Epithelial cell of esophagus (primary cell): ENCODE measurements at regions not wholly inside any gene's neighbourhood (a gene's known extent, or its start where the extent isn't known, plus 50 kb on each side); places are given as distances from the start of the nearest gene placed in this dataset.

ENCODE experiments used
- DNase-seq: peaks from one replicate; pipeline ENCODE4 v3.0.0; 2010; ENCODE audit warnings: low read depth
- H3K4me3 ChIP-seq: 2 replicates; pipeline ENCODE4 v1.5.1; 2011; ENCODE audit warnings: mild to moderate bottlenecking, low read length, control low read depth
- TF ChIP-seq, protein P1 (sequence below): IDR thresholded peaks from 2 replicates; pipeline ENCODE4 v1.5.1; 2011; ENCODE audit warnings: low read depth, mild to moderate bottlenecking, low read length, control low read depth, inconsistent platforms; ENCODE audit not compliant: insufficient read depth; ENCODE audit errors: missing control alignments

- TF ChIP-seq, protein P1, sequence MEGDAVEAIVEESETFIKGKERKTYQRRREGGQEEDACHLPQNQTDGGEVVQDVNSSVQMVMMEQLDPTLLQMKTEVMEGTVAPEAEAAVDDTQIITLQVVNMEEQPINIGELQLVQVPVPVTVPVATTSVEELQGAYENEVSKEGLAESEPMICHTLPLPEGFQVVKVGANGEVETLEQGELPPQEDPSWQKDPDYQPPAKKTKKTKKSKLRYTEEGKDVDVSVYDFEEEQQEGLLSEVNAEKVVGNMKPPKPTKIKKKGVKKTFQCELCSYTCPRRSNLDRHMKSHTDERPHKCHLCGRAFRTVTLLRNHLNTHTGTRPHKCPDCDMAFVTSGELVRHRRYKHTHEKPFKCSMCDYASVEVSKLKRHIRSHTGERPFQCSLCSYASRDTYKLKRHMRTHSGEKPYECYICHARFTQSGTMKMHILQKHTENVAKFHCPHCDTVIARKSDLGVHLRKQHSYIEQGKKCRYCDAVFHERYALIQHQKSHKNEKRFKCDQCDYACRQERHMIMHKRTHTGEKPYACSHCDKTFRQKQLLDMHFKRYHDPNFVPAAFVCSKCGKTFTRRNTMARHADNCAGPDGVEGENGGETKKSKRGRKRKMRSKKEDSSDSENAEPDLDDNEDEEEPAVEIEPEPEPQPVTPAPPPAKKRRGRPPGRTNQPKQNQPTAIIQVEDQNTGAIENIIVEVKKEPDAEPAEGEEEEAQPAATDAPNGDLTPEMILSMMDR = no peak
- DNase-seq = no peak
- no peak overlapping the region for H3K4me3 ChIP-seq
These were observed 462.8 kb downstream of the TUSC7 start for GRCh38 chr3:117172426-117172825.

GRCh38 chr3:117181222-117181621 lies 471.6 kb downstream of the TUSC7 start:
- DNase-seq = no peak
- TF ChIP-seq, protein P1 = no peak
- H3K4me3 ChIP-seq = no peak overlapping the region

DNA sequence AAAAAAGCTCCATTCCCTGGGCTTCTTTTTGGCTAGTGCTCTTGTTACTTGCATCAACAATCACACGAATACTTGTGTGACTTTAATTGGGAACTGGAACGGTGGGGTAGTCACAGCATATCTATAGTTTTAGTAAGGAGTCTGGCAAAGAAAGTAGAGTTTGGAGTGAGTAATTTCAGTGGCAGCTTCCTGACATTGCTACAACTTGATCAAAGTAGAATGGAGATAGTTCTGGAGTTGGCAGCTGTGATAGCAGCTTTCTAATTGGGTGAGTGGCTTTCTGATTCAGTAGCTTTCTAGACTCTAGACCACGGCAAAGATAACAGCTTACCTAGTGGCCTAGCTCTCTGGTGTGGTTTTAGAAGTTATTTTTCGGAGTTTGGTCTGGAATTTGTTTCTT lies 475.0 kb downstream of the TUSC7 start:
- TF ChIP-seq, protein P1 = no peak
- DNase-seq = peak; percentile 43
- H3K4me3 ChIP-seq = no peak overlapping the region

DNA sequence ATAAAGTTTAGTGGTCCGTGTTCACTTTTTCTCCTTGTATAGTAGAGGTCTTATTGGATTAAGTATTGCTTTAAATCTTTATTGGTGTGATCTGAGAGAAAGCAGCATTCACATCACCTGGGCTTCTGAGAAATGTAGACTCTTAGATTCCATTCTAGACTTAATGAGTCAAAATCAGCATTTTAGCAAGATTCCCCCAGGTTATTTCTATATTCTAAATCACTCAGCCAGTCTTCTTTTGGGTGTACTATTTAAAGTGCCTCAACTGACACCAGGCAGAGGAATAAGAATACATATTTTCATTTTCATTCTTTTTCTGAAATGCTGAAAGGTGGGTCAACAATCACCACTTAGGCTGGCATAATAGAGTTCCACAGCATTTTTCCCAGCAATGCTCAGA lies 481.7 kb downstream of the TUSC7 start:
- DNase-seq = no peak
- TF ChIP-seq, protein P1 = no peak
- H3K4me3 ChIP-seq = no peak overlapping the region

DNA sequence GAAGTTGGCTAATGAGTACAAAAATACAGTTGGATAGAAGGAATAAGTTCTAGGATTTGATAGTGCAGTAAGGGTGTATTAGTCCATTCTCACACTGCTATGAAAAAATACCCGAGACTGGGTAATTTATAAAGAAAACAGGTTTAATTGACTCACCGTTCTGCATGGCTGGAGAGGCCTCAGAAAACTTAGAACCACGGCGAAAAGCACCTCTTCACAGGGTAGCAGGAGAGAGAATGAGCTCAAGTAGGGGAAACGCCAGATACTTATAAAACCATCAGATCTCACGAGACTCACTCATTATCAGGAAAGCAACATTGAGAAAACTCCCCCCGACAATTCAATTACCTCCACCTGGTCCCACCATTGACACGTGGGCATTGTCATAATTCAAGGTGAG lies 483.3 kb downstream of the TUSC7 start:
- DNase-seq = no peak
- TF ChIP-seq, protein P1 = no peak
- H3K4me3 ChIP-seq = no peak overlapping the region

- TF ChIP-seq, protein P1 = peak; percentile 30
- no peak for DNase-seq
- H3K4me3 ChIP-seq = no peak overlapping the region
These were observed 483.8 kb downstream of the TUSC7 start for GRCh38 chr3:117193390-117193789.

DNA sequence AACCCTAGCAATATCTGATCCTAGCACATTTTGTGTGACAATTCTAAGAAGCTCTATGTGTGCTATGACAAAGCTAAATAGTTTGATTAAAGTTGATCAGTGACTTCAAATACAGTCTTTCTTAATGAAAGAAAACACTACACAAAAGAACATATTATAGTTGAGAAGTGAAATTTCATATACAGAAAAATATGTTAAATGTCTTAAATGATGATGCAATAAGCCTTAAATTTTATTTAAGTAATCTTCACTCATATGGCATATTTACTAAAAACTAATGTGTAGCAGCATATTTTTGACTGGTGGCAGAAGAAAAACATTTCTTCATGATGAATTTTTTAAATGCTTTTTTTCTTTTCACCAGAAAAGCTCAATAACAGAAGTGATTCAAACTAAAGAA lies 485.5 kb downstream of the TUSC7 start:
- TF ChIP-seq, protein P1 = no peak
- no peak for DNase-seq
- no peak overlapping the region for H3K4me3 ChIP-seq
